HG03354 (cell line): ENCODE measurements at regions not wholly inside any gene's neighbourhood (a gene's known extent, or its start where the extent isn't known, plus 50 kb on each side); places are given as distances from the start of the nearest gene placed in this dataset.
"Not testable (repeated sequence)": the region's sequence is repeated elsewhere in the genome, so short reads cannot be mapped to it uniquely, and the experiment has no call there.

ENCODE experiments used
- ATAC-seq: cut with Tn5 transposase; IDR thresholded peaks from one replicate; pipeline ENCODE4 v1.9.1; 2021; ENCODE audit warnings: mild to moderate bottlenecking; ENCODE audit not compliant: unreplicated experiment, poor library complexity, severe bottlenecking

- ATAC-seq = no peak
These were observed 454.5 kb downstream of the CDH11 start for GRCh38 chr16:64667334-64667877.

- not testable (repeated sequence) for ATAC-seq
These were observed 459.6 kb downstream of the CDH11 start for GRCh38 chr16:64662312-64662711.

GRCh38 chr16:64659866-64660265, 462.0 kb downstream of the CDH11 start:
- ATAC-seq = no peak

- ATAC-seq = no peak
These were observed 464.4 kb downstream of the CDH11 start for GRCh38 chr16:64657316-64658011.

- ATAC-seq = no peak
These were observed 465.4 kb downstream of the CDH11 start for GRCh38 chr16:64656471-64656870.

- no peak for ATAC-seq
These were observed 467.7 kb downstream of the CDH11 start for GRCh38 chr16:64654178-64654577.

- no peak for ATAC-seq
These were observed 473.6 kb downstream of the CDH11 start for GRCh38 chr16:64648282-64648681.

- ATAC-seq = no peak
These were observed 480.5 kb downstream of the CDH11 start for GRCh38 chr16:64641343-64641742.

- ATAC-seq = no peak
These were observed 483.1 kb downstream of the CDH11 start for GRCh38 chr16:64638766-64639165.

GRCh38 chr16:64629622-64630021, 492.2 kb downstream of the CDH11 start:
- no peak for ATAC-seq

- no peak for ATAC-seq
These were observed 494.1 kb downstream of the CDH11 start for GRCh38 chr16:64627781-64628180.

- no peak for ATAC-seq
These were observed 494.6 kb downstream of the CDH11 start for GRCh38 chr16:64627288-64627687.

- ATAC-seq = no peak
These were observed 495.1 kb downstream of the CDH11 start for GRCh38 chr16:64626776-64627175.

GRCh38 chr16:64621616-64622015, 500.2 kb downstream of the CDH11 start:
- ATAC-seq = no peak

- ATAC-seq = no peak
These were observed 503.9 kb downstream of the CDH11 start for GRCh38 chr16:64617836-64618476.

- ATAC-seq = no peak
These were observed 506.1 kb downstream of the CDH11 start for GRCh38 chr16:64615630-64616280.

- ATAC-seq = no peak
These were observed 525.7 kb downstream of the CDH11 start for GRCh38 chr16:64596196-64596595.

- no peak for ATAC-seq
These were observed 531.4 kb downstream of the CDH11 start for GRCh38 chr16:64590513-64590912.

- ATAC-seq = no peak
These were observed 532.0 kb downstream of the CDH11 start for GRCh38 chr16:64589836-64590235.

- no peak for ATAC-seq
These were observed 535.1 kb downstream of the CDH11 start for GRCh38 chr16:64586781-64587180.

GRCh38 chr16:64585367-64585766, 536.5 kb downstream of the CDH11 start:
- ATAC-seq = no peak
